Gastrocnemius medialis (tissue), 4 donors: ENCODE measurements at regions not wholly inside any gene's neighbourhood (a gene's known extent, or its start where the extent isn't known, plus 50 kb on each side); places are given as distances from the start of the nearest gene placed in this dataset.

Experiments
- CTCF ChIP-seq, 5 experiments: fragments of 450-650 bp in 3 of 5; fragments of 200-600 bp in 2 of 5; sonication (generic) in 2 of 5; IDR thresholded peaks in 4 of 5; conservative IDR thresholded peaks in 1 of 5; 1 replicate in 4 of 5; 2 replicates in 1 of 5; pipeline ENCODE4 v1.5.1; 2016 to 2019; ENCODE audit warnings: antibody characterized with exemption in 5 of 5, mild to moderate bottlenecking in 3 of 5, moderate library complexity in 3 of 5
- POLR2A ChIP-seq, 2 donors: fragments of 450-650 bp; IDR thresholded peaks; one replicate each; pipeline ENCODE4 v1.6.1; 2017; ENCODE audit warnings: antibody characterized with exemption in 2 of 2, mild to moderate bottlenecking in 2 of 2, moderate library complexity in 2 of 2

- no peak for TF ChIP-seq CTCF (IDR thresholded peaks at IDR 0.05 in 4 of 5, conservative IDR thresholded peaks at IDR 0.05 in 1 of 5)
- TF ChIP-seq POLR2A (IDR thresholded peaks at IDR 0.05): no peak
These were observed 105.2 kb upstream of the PFKP start for GRCh38 chr10:2962194-2962593.
